Small intestine (tissue), 7 donors: ENCODE measurements at regions not wholly inside any gene's neighbourhood (a gene's known extent, or its start where the extent isn't known, plus 50 kb on each side); places are given as distances from the start of the nearest gene placed in this dataset.
A peak's percentile ranks its signal among the peaks of the same experiment; 100 is the strongest.

Experiments
- DNase-seq, 2 donors: peaks; one replicate each; pipeline versions ENCODE4 v3.0.0 to v3.0.0-alpha.2; 2013
- FAIRE-seq: peaks from 2 replicates; lab custom pipeline; 2012; peaks lifted over from hg19 to GRCh38; lab: Jason Lieb, UNC
- H3K27ac ChIP-seq, 3 donors: one replicate each; pipeline ENCODE4 v1.5.1; 2013; ENCODE audit warnings: low read length in 2 of 3, mild to moderate bottlenecking in 2 of 3, control low read depth in 1 of 3, inconsistent platforms in 1 of 3, low read depth in 1 of 3, moderate library complexity in 1 of 3
- H3K27me3 ChIP-seq, 3 donors: one replicate each; pipeline ENCODE4 v1.6.1; 2013; ENCODE audit warnings: low read length in 3 of 3, inconsistent platforms in 1 of 3; ENCODE audit not compliant: control insufficient read depth in 3 of 3, insufficient read depth in 3 of 3
- H3K36me3 ChIP-seq, 3 donors: one replicate each; pipeline ENCODE4 v1.6.1; 2013; ENCODE audit warnings: low read length in 3 of 3, inconsistent platforms in 1 of 3, low read depth in 1 of 3, mild to moderate bottlenecking in 1 of 3, moderate library complexity in 1 of 3; ENCODE audit not compliant: control insufficient read depth in 3 of 3, insufficient read depth in 2 of 3
- H3K4me1 ChIP-seq, 3 donors: one replicate each; pipeline ENCODE4 v1.6.1; 2013; ENCODE audit warnings: low read length in 2 of 3, inconsistent platforms in 1 of 3, low read depth in 1 of 3, mild to moderate bottlenecking in 1 of 3, moderate library complexity in 1 of 3; ENCODE audit not compliant: control insufficient read depth in 3 of 3, insufficient read depth in 2 of 3
- H3K4me3 ChIP-seq, 3 donors: one replicate each; pipeline ENCODE4 v1.5.1; 2013; ENCODE audit warnings: low read length in 3 of 3, control low read depth in 1 of 3, inconsistent platforms in 1 of 3, low read depth in 1 of 3, mild to moderate bottlenecking in 1 of 3, moderate library complexity in 1 of 3
- H3K9me3 ChIP-seq, 2 donors: one replicate each; pipeline ENCODE4 v1.6.1; 2013; ENCODE audit warnings: low read depth in 1 of 2, low read length in 1 of 2; ENCODE audit not compliant: control insufficient read depth in 2 of 2, insufficient read depth in 1 of 2
- WGBS, 3 donors: extraction: QIAGEN DNeasy Blood & Tissue Kit; methylation state at CpG; one replicate each; pipeline ENCODE4 v1.1.7; 2013; 5-methylcytosine and 5-hydroxymethylcytosine counted together
- donor health status: healthy with polysubstance abuse.
- donor health status: control.
- donor health status: control.
- donor health status: Bipolar disorder and iron deficiency.
- donor health status: healthy.

- no peak for DNase-seq
- Histone ChIP-seq H3K9me3 (peaks cover 1 to 4% of the 10 kb centered on the region in 2 donors), H3K36me3 (no peaks in the 10 kb centered on the region), H3K4me3 (no peak overlapping the region), H3K4me1 (no peaks in the 10 kb centered on the region), H3K27me3 (peaks cover 0 to 2% (median 0%) of the 10 kb centered on the region in 3 donors), H3K27ac (no peak overlapping the region)
- FAIRE-seq, result no peak
These were observed 229.7 kb downstream of the IKZF2 start for GRCh38 chr2:212921711-212922110.

- DNase-seq, result no peak
- Histone ChIP-seq H3K27ac (no peak overlapping the region), H3K36me3 (no peaks in the 10 kb centered on the region), H3K9me3 (peaks cover 1 to 4% of the 10 kb centered on the region in 2 donors), H3K4me3 (no peak overlapping the region), H3K27me3 (peaks cover 0 to 2% (median 0%) of the 10 kb centered on the region in 3 donors), H3K4me1 (no peaks in the 10 kb centered on the region)
- 81 to 90% (median 89%) methylated on average over 3 of the region's 3 CpGs for WGBS, 3 donors
- FAIRE-seq, result no peak
These were observed 230.4 kb downstream of the IKZF2 start for GRCh38 chr2:212921061-212921460.

GRCh38 chr2:212919238-212919637 is 232.2 kb downstream of the IKZF2 start:
- H3K9me3 ChIP-seq, result no peaks in the 10 kb centered on the region
- no peaks in the 10 kb centered on the region for H3K36me3 ChIP-seq
- FAIRE-seq (no peak), DNase-seq (no peak)
- H3K27ac ChIP-seq, result no peak overlapping the region
- no peak overlapping the region for H3K4me3 ChIP-seq
- H3K4me1 ChIP-seq, result no peaks in the 10 kb centered on the region
- peaks cover 0 to 2% (median 0%) of the 10 kb centered on the region in 3 donors for H3K27me3 ChIP-seq
- 45 to 64% (median 57%) methylated on average over 2 of the region's 2 CpGs for WGBS, 3 donors

- Histone ChIP-seq H3K27ac (no peak overlapping the region), H3K36me3 (no peaks in the 10 kb centered on the region), H3K4me1 (no peaks in the 10 kb centered on the region), H3K4me3 (no peak overlapping the region), H3K9me3 (no peaks in the 10 kb centered on the region), H3K27me3 (peaks cover 0 to 2% (median 0%) of the 10 kb centered on the region in 3 donors)
- no peak for FAIRE-seq
- no peak for DNase-seq
These were observed 233.1 kb downstream of the IKZF2 start for GRCh38 chr2:212918336-212918735.

GRCh38 chr2:212915121-212915782 is 236.2 kb downstream of the IKZF2 start:
- DNase-seq (no peak), FAIRE-seq (no peak)
- no peaks in the 10 kb centered on the region for H3K36me3 ChIP-seq
- H3K27me3 ChIP-seq, result no peaks in the 10 kb centered on the region
- H3K9me3 ChIP-seq, result no peaks in the 10 kb centered on the region
- 43 to 69% (median 51%) methylated on average over 4 of the region's 4 CpGs for WGBS, 3 donors
- no peaks in the 10 kb centered on the region for H3K4me1 ChIP-seq
- no peak overlapping the region for H3K27ac ChIP-seq
- no peak overlapping the region for H3K4me3 ChIP-seq

GRCh38 chr2:212914392-212914791 is 237.0 kb downstream of the IKZF2 start:
- H3K27ac ChIP-seq, result no peak overlapping the region
- H3K36me3 ChIP-seq, result no peaks in the 10 kb centered on the region
- DNase-seq, result no peak
- WGBS, 3 donors, result 51 to 63% (median 58%) methylated on average over 3 of the region's 3 CpGs
- FAIRE-seq, result no peak
- H3K4me1 ChIP-seq, result no peaks in the 10 kb centered on the region
- H3K27me3 ChIP-seq, result no peaks in the 10 kb centered on the region
- H3K4me3 ChIP-seq, result no peak overlapping the region
- no peaks in the 10 kb centered on the region for H3K9me3 ChIP-seq

GRCh38 chr2:212913640-212914306 is 237.6 kb downstream of the IKZF2 start:
- Histone ChIP-seq H3K27me3 (no peaks in the 10 kb centered on the region), H3K36me3 (no peaks in the 10 kb centered on the region), H3K27ac (no peak overlapping the region), H3K4me3 (no peak overlapping the region), H3K9me3 (no peaks in the 10 kb centered on the region), H3K4me1 (no peaks in the 10 kb centered on the region)
- WGBS, 3 donors, result 65 to 78% (median 77%) methylated on average over 6 of the region's 6 CpGs
- DNase-seq, result no peak
- no peak for FAIRE-seq

- H3K27ac ChIP-seq, result peak overlapping the region in 1 of 3 donors; percentile 49
- FAIRE-seq, result no peak
These were observed 238.8 kb downstream of the IKZF2 start for GRCh38 chr2:212912445-212913103.

More at GRCh38 chr2:212912445-212913103, 238.8 kb downstream of the IKZF2 start:
- DNase-seq, result peak; percentile 11 to 20
- no peaks in the 10 kb centered on the region for H3K4me1 ChIP-seq
- H3K36me3 ChIP-seq, result no peaks in the 10 kb centered on the region
- no peaks in the 10 kb centered on the region for H3K9me3 ChIP-seq
- no peaks in the 10 kb centered on the region for H3K27me3 ChIP-seq
- H3K4me3 ChIP-seq, result no peak overlapping the region
- WGBS, 3 donors, result 44 to 62% (median 59%) methylated on average over 7 of the region's 7 CpGs
